ENCODE measurements at regions not wholly inside any gene's neighbourhood (a gene's known extent, or its start where the extent isn't known, plus 50 kb on each side); places are given as distances from the start of the nearest gene placed in this dataset.
"Not testable (repeated sequence)": the region's sequence is repeated elsewhere in the genome, so short reads cannot be mapped to it uniquely, and the experiment has no call there.

DNA sequence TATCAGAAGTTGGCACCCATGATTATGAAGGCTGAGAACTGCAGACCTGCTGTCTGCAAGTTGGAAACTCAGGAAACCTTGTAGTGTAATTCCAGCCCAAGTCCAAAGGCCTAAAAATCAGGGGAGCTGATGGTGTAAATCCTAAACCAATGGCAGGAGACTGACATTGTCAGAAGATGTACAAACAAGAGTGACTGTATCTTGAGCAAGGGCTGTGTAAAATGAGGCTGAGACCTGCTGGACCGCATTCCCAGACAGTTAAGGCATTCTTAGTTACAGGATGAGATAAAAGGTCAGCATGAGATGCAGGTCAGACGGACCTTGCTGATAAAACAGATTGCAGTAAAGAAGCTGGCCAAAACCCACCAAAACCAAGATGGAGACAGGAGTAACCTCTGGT lies 147.7 kb downstream of the COG6 start:
- no peak for DNase-seq (ENCODE audit: low read depth in 2 of 2)

DNA sequence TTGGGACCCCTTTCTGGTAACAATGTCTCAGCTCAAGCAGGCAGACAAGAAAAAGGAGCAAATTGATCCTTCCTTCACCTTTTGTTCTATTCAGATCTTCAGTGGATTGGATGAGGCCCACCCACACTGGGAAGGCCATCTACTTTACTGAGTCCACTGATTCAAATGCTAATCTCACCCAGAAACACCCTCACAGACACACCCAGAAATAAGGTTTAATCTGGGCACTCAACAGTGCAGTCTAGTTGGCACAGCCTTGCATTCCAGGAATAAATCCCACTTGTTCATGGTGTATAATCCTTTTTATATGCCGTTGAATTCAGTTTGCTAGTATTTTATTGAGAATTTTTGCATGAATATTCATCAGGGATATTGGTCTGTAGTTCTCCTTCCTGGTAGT lies 148.4 kb downstream of the COG6 start:
- DNase-seq (ENCODE audit: low read depth in 2 of 2), result no peak

DNA sequence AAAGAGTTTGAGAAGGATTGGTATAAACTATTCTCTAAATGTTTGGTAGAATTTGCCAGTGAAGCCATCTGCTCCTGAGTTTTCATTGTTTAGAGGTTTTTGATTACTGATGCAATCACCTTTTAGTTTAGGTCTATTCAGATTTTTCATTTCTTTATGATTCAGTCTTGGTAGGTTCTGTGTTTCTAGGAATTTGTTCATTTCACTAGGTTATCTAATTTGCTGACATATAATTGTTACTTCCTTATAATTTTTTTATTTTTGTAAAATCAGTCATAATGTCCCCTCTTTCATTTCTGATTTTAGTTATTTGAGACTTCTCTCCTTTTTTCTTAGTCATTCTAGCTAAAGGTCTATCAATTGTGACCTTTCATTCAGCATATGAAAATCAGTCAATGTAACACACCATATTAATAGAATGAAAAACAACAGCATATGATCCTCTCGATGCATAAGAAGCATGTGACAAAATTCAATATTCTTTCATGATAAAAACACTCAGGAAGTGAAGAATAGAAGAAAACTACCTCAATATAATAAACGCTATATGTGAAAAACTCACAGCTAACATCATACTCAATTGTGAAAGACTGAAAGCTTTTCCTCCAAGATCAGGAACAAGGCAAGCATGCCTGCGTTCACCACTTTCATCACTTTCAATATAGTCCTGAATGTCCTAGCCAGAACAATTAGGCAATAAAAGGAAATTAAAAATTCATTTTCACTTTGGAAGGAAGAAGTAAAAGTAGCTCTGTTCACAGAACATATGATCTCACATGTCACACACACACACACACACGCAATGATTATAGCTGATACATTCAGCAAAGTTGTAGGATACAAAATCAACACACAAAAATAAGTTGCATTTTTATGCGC lies 149.1 kb downstream of the COG6 start:
- DNase-seq (ENCODE audit: low read depth in 2 of 2), result no peak

DNA sequence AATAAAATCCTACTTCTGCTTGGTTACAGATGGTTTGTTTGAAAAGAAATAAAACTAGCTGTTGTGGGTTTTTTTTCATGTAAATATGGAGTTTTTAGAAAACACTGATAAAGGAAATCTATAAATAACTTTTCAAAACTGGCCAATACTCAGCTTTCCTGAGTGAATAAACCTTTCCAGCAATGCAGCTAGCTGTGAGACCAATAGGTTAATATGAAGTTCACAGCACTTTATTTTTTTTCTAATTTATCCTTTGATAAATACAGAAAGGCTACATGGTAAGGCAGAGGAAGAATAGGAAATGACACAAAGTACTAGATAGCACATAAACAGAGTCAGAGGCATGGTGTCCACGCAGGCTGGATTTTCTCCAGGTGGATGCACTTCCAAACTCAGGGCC lies 154.0 kb downstream of the COG6 start:
- no peak for DNase-seq (ENCODE audit: low read depth in 2 of 2)

GRCh38 chr13:39810091-39810877 lies 154.8 kb downstream of the COG6 start:
- DNase-seq (ENCODE audit: low read depth in 2 of 2), result no peak

DNA sequence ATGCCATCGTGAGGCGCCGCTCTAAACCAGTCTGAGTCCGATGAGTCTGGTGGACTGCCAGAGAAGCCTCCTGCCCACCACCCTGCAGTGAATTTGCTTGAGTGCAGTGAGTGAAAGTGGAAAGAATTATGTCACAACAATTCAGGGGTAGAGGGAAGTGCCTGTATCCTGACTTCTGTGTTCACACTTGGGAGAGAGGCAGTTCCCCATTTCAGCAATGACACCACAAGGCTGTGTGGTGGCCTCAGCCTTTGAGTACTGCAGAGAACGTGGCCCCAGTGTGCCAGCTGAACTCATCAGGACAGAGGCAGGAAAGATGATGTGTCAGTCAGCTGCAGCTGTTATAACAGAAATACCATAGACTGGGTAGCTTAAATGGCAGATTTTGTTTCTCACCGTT lies 155.6 kb downstream of the COG6 start:
- DNase-seq (ENCODE audit: low read depth in 2 of 2), result no peak

GRCh38 chr13:39811696-39812095 lies 156.2 kb downstream of the COG6 start:
- DNase-seq (ENCODE audit: low read depth in 2 of 2), result no peak

DNA sequence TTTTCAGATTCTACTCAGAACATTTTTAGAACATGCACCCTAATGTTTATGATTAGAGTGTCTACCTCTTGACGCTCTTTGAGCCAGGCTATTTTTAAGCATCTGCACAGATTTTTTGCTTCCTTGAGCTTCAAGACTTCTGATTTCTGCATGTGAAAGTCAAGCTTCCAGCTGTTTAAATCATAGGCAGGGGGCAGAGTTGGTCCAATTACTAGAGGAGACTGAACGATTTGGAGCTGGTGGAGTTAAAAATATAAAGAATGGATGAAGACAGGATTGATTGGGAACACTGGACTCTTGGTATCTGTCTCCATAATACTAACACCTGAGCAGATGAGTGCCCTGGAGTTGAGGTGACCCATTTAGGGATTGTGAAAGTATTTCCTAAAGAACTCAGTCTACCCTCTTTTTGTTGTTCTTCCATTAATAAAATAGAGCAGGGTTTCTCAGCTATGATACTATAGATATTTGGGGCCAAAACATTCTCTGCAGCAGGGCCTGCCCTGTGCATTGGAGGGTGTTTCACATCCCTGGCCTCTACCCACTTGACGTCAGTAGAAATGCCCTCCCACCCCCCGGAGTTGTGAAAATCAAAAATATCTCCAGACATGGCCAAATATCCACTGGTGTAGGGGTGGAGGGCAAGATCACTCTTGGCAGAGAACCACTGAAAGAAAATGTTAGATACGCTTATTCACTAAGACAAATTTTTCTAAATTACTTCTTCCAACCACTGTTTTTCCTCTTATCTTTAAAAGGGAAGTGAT lies 160.1 kb downstream of the COG6 start:
- no peak for DNase-seq (ENCODE audit: low read depth in 2 of 2)

DNA sequence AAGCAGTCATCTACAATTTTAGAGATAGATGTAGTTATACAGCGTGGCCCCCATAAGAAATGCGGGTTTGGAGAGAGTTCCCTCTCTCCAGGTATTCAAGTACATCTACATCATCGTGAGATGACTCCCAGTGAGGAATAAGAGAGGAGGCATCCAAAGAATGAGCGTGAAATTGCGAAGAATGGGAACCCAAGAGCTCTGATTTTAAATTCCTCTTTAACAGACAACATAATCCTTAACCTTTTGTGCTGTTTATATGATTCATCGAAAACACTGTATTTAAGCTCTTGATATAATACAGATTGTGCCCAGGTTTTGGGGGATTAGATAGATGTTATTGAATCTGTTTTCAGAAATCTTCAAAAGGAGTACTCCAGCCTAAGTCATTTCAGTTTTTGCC lies 161.5 kb downstream of the COG6 start:
- DNase-seq (ENCODE audit: low read depth in 2 of 2), result no peak

DNA sequence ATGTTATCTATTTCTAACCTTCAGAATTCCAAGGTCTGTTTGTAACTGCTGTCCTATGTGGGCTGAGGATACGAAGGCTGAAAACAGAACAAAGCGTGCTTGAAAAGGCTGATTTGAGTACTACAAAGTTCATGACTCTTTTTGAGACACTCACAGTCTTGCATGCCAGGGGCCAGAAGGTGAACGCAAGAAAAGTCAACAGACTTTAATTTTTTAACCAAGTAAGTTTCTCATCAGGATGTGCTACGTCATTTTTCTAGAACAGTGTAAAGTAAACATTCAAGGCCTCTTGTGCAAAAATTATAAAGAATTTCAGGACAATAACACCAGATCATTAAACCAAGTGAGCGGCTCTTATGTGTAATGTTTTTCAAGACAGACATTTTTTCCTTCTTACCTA lies 163.5 kb downstream of the COG6 start:
- no peak for DNase-seq (ENCODE audit: low read depth in 2 of 2)

- no peak for DNase-seq (ENCODE audit: low read depth in 2 of 2)
Measured at GRCh38 chr13:39820606-39821005, 165.1 kb downstream of the COG6 start.

DNA sequence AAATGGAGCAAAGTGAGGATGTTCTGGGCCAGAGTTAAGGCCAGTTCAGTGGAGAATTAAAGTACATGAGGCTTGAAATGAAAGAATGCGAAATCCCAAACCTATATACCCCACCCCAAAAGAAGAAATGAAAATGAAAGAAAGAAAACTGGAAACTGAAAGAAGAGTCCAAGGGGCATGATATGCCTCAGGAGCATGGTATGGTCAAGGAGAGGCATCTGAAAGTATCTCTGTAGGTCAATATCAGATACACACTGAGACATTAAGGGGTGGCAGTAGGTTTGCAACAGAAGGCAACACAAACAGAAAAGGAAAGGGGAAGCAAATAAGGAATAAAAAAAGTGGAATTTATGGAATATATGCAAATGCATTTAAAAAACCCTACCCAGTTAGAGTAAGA lies 166.5 kb downstream of the COG6 start:
- no peak for DNase-seq (ENCODE audit: low read depth in 2 of 2)

- no peak for DNase-seq (ENCODE audit: low read depth in 2 of 2)
Measured at GRCh38 chr13:39822437-39822836, 167.0 kb downstream of the COG6 start.

- no peak for DNase-seq (ENCODE audit: low read depth in 2 of 2)
Measured at GRCh38 chr13:39823063-39823713, 167.7 kb downstream of the COG6 start.

DNA sequence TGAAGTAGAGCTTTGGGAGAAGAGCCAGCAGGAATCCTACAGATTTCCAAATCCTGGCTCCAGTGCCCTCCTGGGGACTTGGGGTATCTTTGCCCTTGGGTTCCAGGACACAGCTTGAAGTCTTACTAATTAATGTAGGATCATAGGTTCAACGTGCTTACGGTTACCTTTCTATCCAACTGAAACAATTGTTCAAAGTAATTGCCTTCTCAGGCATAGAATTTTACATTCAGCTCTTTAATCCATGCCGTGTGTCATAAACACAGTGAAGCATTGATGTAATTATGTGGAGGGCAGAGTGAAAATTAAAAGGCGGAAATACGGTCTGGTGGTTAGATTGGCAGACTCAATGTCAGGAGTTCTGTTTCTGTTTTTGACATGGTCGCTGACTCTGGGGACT lies 170.4 kb downstream of the COG6 start:
- DNase-seq (ENCODE audit: low read depth in 2 of 2), result no peak

DNA sequence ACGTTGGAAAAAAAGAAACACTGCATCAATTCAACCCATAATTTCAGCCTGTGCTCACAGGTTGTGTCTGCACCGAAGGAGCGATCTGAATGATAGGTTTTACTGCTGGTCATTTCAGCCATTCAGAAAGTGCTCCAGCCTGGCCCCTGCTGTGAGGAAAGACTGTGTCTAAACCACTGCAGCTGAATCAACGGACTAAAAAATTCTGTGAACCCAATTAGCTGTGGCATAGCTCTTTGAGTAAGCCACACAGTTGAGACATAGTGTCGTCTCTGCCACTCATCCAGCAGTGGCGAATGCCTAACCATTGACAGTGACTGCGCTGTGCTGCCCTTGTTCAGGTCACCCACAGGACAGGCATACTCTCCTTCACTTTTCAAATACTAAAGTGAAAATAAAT lies 179.8 kb downstream of the COG6 start:
- DNase-seq (ENCODE audit: low read depth in 2 of 2), result no peak

GRCh38 chr13:39836038-39836437 lies 180.6 kb downstream of the COG6 start:
- DNase-seq (ENCODE audit: low read depth in 2 of 2), result no peak

- not testable (repeated sequence) for DNase-seq (ENCODE audit: low read depth in 2 of 2)
Measured at GRCh38 chr13:39837866-39838265, 182.4 kb downstream of the COG6 start.

DNA sequence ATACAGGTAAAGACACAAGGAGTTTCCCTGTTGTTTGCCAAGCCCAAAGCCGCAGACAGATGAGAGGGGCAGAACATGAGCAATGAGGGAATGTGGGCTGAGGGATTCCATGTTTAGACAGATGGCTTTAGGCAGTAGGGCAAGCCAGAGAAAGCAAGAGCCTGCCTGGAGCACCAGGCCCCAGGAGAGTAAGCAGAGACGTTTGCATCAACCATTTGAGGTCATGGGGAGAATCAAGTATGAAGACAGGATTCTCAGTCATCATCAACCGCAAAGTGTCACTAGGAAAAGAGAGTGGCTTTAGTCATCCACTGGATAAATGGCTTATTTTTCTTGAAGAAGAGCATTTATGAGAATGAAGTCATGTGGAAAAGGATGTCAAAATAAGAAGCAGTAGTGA lies 184.7 kb downstream of the COG6 start:
- no peak for DNase-seq (ENCODE audit: low read depth in 2 of 2)

DNA sequence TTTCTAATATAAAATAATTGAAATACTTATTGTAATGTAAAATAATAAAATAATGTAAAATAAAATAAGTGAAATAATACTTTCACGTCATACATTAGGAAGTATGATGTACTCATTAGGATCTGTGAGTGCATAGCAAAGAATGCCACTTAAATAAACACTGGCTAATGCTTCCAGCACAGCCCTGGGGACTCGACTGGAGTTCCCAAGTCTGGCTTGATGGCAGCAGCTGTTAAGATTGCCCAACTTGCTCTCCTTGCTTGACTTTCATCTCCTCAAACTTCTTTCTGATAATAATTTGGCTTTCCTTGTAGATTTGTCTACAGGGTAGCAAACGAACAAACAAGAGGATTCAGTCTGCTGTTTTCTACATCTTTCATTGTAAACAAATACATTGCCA lies 191.9 kb downstream of the COG6 start:
- no peak for DNase-seq (ENCODE audit: low read depth in 2 of 2)

DNA sequence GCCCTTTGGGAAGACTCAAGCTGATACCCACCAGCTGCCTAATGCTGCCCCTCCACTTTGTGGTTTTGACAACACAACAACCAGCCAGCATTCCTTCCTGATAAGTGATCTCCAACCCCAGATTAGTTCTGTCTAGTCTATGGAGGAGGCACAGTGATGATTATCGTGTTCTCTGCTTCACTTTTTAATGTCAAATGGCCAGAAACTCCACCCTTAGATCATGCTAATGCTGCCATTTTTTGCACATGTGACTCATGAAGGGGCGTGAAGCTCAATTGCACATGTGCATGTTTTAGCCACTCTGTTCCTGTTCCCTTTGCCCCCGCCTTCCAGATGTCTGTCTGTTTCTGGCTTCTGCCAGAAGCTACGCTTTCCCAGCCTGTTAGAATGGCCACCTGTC lies 199.8 kb downstream of the COG6 start:
- no peak for DNase-seq (ENCODE audit: low read depth in 2 of 2)

DNA sequence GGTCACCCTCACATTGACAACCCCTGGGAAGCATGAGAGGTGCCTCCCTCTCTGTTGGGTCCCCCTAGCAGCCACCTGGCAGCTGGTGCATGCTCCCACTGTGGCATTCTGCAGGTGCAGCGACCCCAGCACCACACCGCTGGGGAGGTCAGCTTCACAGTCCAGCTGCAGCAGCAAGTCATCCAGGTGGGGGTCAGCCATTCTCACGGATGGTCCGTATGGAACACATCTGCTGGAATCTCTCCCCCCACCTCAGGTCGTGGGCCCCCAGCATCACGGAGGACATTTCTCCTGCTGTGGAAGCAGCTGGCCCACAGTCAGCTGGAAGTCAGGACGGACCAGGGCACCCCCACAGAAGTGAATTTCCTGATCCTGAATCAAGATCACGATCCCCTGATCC lies 201.3 kb downstream of the COG6 start:
- no peak for DNase-seq (ENCODE audit: low read depth in 2 of 2)

Data from stimulated activated CD8-positive, alpha-beta memory T cell treated with anti-CD3 and anti-CD28 coated beads, Interleukin-7, amount 100 ng/mL, for 4 hours (primary cell).